ENCODE measurements at regions not wholly inside any gene's neighbourhood (a gene's known extent, or its start where the extent isn't known, plus 50 kb on each side); places are given as distances from the start of the nearest gene placed in this dataset.
A peak's percentile ranks its signal among the peaks of the same experiment; 100 is the strongest.

DNA sequence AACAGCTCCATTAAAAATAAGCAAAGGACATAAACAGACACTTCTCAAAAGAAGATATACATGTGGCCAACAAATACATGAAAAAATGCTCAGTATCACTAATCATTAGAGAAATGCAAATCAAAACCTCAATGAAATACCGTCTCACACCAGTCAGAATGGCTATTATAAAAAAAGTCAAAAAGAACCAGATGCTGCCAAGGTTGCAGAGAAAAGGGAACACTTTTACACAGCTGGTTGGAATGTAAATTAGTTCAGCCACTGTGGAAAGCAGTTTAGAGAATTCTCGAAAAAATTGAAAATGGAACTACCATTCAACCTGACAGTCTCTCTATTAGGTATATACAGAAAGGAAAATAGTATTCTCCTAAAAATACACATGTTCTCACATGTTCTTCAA lies 102.4 kb upstream of the FIBIN start:
- H3K4me1 ChIP-seq: no peaks in the 10 kb centered on the region
- H3K36me3 ChIP-seq: no peaks in the 10 kb centered on the region
- H3K27ac ChIP-seq: no peak overlapping the region
- TF ChIP-seq POLR2A (IDR thresholded peaks at IDR 0.05): no peak
- TF ChIP-seq, protein P1, sequence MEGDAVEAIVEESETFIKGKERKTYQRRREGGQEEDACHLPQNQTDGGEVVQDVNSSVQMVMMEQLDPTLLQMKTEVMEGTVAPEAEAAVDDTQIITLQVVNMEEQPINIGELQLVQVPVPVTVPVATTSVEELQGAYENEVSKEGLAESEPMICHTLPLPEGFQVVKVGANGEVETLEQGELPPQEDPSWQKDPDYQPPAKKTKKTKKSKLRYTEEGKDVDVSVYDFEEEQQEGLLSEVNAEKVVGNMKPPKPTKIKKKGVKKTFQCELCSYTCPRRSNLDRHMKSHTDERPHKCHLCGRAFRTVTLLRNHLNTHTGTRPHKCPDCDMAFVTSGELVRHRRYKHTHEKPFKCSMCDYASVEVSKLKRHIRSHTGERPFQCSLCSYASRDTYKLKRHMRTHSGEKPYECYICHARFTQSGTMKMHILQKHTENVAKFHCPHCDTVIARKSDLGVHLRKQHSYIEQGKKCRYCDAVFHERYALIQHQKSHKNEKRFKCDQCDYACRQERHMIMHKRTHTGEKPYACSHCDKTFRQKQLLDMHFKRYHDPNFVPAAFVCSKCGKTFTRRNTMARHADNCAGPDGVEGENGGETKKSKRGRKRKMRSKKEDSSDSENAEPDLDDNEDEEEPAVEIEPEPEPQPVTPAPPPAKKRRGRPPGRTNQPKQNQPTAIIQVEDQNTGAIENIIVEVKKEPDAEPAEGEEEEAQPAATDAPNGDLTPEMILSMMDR (IDR thresholded peaks at IDR 0.05): no peak
- H3K4me3 ChIP-seq: no peak overlapping the region
- no peak for ATAC-seq
- WGBS, 4 donors: 77 to 89% (median 81%) methylated on average over 2 of the region's 2 CpGs
- DNase-seq: no peak
- peaks cover 0 to 9% (median 1%) of the 10 kb centered on the region in 12 donors for H3K9me3 ChIP-seq
- intact Hi-C loops (cut with DNase I): no loop called here
- no peaks in the 10 kb centered on the region for H3K27me3 ChIP-seq

DNA sequence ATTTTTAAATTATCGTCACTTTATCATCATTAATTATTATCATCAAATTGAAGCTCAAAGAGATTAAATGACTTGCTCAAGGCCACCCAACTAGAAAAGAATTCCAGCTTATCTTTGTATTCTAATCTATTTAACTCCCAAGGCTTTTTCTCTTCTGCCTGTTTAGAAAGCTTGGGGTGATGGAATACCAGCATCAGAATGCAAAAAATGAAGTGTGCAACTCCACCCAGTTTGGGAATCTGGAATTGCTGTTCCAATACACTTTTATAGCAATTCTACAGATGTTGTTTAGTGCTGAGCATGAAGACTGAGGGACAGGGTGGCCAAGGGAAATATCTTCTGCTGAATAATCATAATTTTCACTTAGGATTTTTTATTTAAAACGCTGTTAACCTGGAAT lies 97.2 kb upstream of the FIBIN start:
- DNase-seq (no peak), ATAC-seq (no peak)
- Histone ChIP-seq H3K27me3 (no peaks in the 10 kb centered on the region), H3K9me3 (peaks cover 0 to 9% (median 0%) of the 10 kb centered on the region in 12 donors), H3K4me1 (no peaks in the 10 kb centered on the region), H3K36me3 (no peaks in the 10 kb centered on the region), H3K4me3 (no peak overlapping the region), H3K27ac (no peak overlapping the region)
- WGBS, 4 donors: 37 to 40% (median 39%) methylated on average over 2 of the region's 2 CpGs
- intact Hi-C loops (cut with DNase I): no loop called here
- no peak for TF ChIP-seq POLR2A (IDR thresholded peaks at IDR 0.05)
- TF ChIP-seq, protein P1 (IDR thresholded peaks at IDR 0.05): no peak

DNA sequence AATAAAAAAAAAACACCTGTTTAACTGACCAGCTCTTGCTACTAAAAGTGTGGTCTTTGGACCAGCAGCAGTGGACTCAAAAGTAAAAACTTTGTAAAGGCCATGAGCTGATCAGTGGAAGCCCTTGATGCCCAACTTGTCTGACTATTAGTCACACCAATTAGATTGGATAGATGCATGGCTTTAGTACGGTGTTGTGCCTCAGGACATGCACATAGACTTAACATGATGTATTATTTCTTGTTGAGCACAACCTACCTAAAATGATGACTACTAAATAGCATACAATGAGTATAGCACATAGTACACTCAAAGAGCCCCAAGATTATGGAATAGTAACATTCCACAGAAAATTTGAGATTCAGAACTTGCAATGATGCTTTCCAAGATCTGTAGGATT lies 95.1 kb upstream of the FIBIN start:
- peaks cover 0 to 8% (median 0%) of the 10 kb centered on the region in 12 donors for H3K9me3 ChIP-seq
- no peak for DNase-seq
- no peak for ATAC-seq
- H3K4me1 ChIP-seq: no peaks in the 10 kb centered on the region
- 79 to 95% (median 93%) methylated on average over 1 of the region's 1 CpG for WGBS, 4 donors
- no peaks in the 10 kb centered on the region for H3K36me3 ChIP-seq
- intact Hi-C loops (cut with DNase I): no loop called here
- no peak overlapping the region for H3K27ac ChIP-seq
- no peak overlapping the region for H3K4me3 ChIP-seq
- H3K27me3 ChIP-seq: no peaks in the 10 kb centered on the region
- no peak for TF ChIP-seq POLR2A (IDR thresholded peaks at IDR 0.05)
- TF ChIP-seq, protein P1 (IDR thresholded peaks at IDR 0.05): no peak

DNA sequence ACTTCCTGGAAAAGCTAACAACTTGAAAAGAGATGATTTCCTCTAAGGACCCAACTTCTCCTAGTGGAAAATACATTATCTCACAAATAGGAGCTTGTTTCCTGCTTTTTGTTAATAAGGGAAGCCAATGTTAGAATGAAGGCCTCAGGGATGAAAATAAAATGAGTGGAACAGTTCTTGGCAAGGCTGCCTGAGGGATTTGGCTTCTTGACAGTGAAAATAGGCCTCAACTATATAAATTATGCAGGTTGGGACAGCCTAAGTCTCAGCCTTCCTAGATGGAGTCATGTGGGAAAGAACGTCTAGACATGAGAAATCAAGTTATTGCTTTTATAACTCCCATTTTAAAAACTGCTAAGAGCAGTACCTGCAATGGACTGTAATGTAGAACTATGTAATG lies 92.8 kb upstream of the FIBIN start:
- WGBS, 4 donors: 39 to 48% (median 43%) methylated on average over 1 of the region's 1 CpG
- ATAC-seq (no peak), DNase-seq (no peak)
- Histone ChIP-seq H3K27ac (peak overlapping the region in 3 of 12 donors; percentile 4 to 10 (median 4)), H3K36me3 (no peaks in the 10 kb centered on the region), H3K27me3 (no peaks in the 10 kb centered on the region), H3K4me1 (peaks cover 0 to 6% (median 0%) of the 10 kb centered on the region in 12 donors), H3K4me3 (no peak overlapping the region), H3K9me3 (peaks cover 0 to 2% (median 0%) of the 10 kb centered on the region in 12 donors)
- intact Hi-C loops (cut with DNase I): no loop called here
- TF ChIP-seq, protein P1 (IDR thresholded peaks at IDR 0.05): no peak
- no peak for TF ChIP-seq POLR2A (IDR thresholded peaks at IDR 0.05)

All from heart left ventricle (tissue), 16 donors.